Peyer's patch (tissue), 4 donors: ENCODE measurements at regions not wholly inside any gene's neighbourhood (a gene's known extent, or its start where the extent isn't known, plus 50 kb on each side); places are given as distances from the start of the nearest gene placed in this dataset.

Experiments
- POLR2A ChIP-seq, 2 donors: fragments of 450-650 bp; IDR thresholded peaks; one replicate each; pipeline ENCODE4 v1.5.1; 2017; ENCODE audit warnings: antibody characterized with exemption in 2 of 2, mild to moderate bottlenecking in 2 of 2, moderate library complexity in 2 of 2
- TF ChIP-seq, protein P1 (sequence below), 6 experiments: fragments of 450-650 bp in 4 of 6; fragments of 200-600 bp in 2 of 6; sonication (generic) in 1 of 6; IDR thresholded peaks; one replicate each; pipeline ENCODE4 v1.5.1; 2017 to 2019; ENCODE audit warnings: antibody characterized with exemption in 6 of 6, mild to moderate bottlenecking in 3 of 6, moderate library complexity in 1 of 6

DNA sequence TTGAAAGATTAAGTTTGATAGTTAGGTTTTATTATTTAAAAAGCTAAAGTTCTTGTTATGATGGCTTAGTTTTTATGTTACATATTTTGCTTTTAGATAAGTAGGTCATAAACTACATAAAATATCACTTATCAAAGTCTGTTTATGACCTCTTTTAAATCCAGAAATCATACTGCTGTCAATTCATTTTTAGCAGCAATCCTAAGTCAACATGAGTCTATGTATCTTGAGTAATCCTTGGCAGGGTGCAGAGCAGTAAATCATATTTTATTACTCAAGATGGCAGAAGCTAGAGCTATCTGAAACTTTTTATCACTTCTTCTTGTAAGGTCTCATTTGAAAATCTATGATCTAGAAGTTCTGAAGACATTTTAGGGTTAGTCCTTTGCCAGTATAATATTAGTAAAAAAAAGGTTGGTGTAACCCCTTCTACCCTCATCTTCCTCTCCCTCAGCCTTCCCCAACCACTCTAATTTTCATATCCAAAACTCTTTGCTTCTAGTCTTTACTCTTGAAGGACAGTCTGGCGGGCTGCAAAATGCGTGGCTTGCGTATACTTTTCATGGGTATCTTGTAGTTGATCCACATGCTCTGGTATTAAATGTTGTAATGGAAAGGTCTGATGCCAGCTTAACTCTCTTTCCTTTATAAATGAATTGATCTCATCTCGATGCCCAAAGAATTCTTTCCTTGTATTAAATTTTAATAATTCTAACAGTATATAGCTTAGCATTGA lies 134.0 kb upstream of the THRB start:
- TF ChIP-seq, protein P1, sequence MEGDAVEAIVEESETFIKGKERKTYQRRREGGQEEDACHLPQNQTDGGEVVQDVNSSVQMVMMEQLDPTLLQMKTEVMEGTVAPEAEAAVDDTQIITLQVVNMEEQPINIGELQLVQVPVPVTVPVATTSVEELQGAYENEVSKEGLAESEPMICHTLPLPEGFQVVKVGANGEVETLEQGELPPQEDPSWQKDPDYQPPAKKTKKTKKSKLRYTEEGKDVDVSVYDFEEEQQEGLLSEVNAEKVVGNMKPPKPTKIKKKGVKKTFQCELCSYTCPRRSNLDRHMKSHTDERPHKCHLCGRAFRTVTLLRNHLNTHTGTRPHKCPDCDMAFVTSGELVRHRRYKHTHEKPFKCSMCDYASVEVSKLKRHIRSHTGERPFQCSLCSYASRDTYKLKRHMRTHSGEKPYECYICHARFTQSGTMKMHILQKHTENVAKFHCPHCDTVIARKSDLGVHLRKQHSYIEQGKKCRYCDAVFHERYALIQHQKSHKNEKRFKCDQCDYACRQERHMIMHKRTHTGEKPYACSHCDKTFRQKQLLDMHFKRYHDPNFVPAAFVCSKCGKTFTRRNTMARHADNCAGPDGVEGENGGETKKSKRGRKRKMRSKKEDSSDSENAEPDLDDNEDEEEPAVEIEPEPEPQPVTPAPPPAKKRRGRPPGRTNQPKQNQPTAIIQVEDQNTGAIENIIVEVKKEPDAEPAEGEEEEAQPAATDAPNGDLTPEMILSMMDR (IDR thresholded peaks at IDR 0.05), result no peak
- no peak for TF ChIP-seq POLR2A (IDR thresholded peaks at IDR 0.05)
